Naive thymus-derived CD4-positive, alpha-beta T cell (primary cell): ENCODE measurements at regions not wholly inside any gene's neighbourhood (a gene's known extent, or its start where the extent isn't known, plus 50 kb on each side); places are given as distances from the start of the nearest gene placed in this dataset.

Source experiments
- ATAC-seq: fragments of 150-1000 bp; cut with Tn5 transposase; 2 replicates; pipeline ENCODE4 v1.10.0; 2021; ENCODE audit warnings: mild to moderate bottlenecking, moderate library complexity
- CTCF ChIA-PET: fragments of 350-600 bp; sonication (Branson Sonifier 250); formaldehyde crosslinking; loops from one replicate; lab custom pipeline; 2021; ENCODE audit warnings: antibody characterized with exemption; lab: Charles Lee
- POLR2A ChIA-PET: fragments of 350-600 bp; sonication (Branson Sonifier 250); formaldehyde crosslinking; loops from one replicate; lab custom pipeline; 2021; ENCODE audit warnings: antibody characterized with exemption, inconsistent platforms; lab: Charles Lee
- DNase-seq, 9 donors: peaks; one replicate each; pipeline versions ENCODE4 v3.0.0 to v3.0.0-alpha.2; 2020 to 2022; ENCODE audit warnings: mixed read lengths in 1 of 9
- H3K27ac ChIP-seq: one replicate; pipeline ENCODE4 v1.7.0; 2013; ENCODE audit warnings: mild to moderate bottlenecking, low read depth, low read length, moderate library complexity
- H3K27me3 ChIP-seq, 2 donors: one replicate each; pipeline ENCODE4 v1.7.0; 2013; ENCODE audit warnings: low read length in 2 of 2, mild to moderate bottlenecking in 2 of 2, moderate library complexity in 2 of 2; ENCODE audit not compliant: control insufficient read depth in 2 of 2, insufficient read depth in 2 of 2
- H3K36me3 ChIP-seq, 3 experiments: 1 replicate in 2 of 3; 2 replicates in 1 of 3; pipeline ENCODE4 v1.7.0; 2013; ENCODE audit warnings: low read length in 3 of 3, mild to moderate bottlenecking in 3 of 3, moderate library complexity in 1 of 3; ENCODE audit not compliant: insufficient read depth in 3 of 3, control insufficient read depth in 2 of 3
- H3K4me1 ChIP-seq, 2 donors: one replicate each; pipeline ENCODE4 v1.7.0; 2013; ENCODE audit warnings: low read length in 2 of 2, mild to moderate bottlenecking in 2 of 2, moderate library complexity in 1 of 2; ENCODE audit not compliant: control insufficient read depth in 2 of 2, insufficient read depth in 2 of 2
- H3K4me3 ChIP-seq: 2 replicates; pipeline ENCODE4 v1.7.0; 2013; ENCODE audit warnings: mild to moderate bottlenecking, low read length
- H3K9me3 ChIP-seq, 3 experiments: 1 replicate in 2 of 3; 2 replicates in 1 of 3; pipeline ENCODE4 v1.7.0; 2013; ENCODE audit warnings: low read length in 3 of 3; ENCODE audit not compliant: control insufficient read depth in 2 of 3
- H3K27ac Mint-ChIP-seq, 9 donors: one replicate each; pipeline ENCODE4 v1.8.0; 2020 to 2022; ENCODE audit warnings: mixed read lengths in 9 of 9, mild to moderate bottlenecking in 8 of 9, moderate library complexity in 5 of 9, inconsistent platforms in 2 of 9
- H3K27me3 Mint-ChIP-seq, 5 donors: one replicate each; pipeline ENCODE4 v1.8.0; 2021 to 2022; ENCODE audit warnings: mixed read lengths in 5 of 5, mild to moderate bottlenecking in 1 of 5
- H3K36me3 Mint-ChIP-seq, 5 donors: one replicate each; pipeline ENCODE4 v1.8.0; 2020 to 2022; ENCODE audit warnings: mixed read lengths in 5 of 5, mild to moderate bottlenecking in 3 of 5, inconsistent platforms in 1 of 5
- H3K4me1 Mint-ChIP-seq, 7 donors: one replicate each; pipeline ENCODE4 v1.8.0; 2020 to 2022; ENCODE audit warnings: mixed read lengths in 7 of 7, mild to moderate bottlenecking in 3 of 7, inconsistent platforms in 1 of 7
- H3K4me3 Mint-ChIP-seq, 10 donors: one replicate each; pipeline ENCODE4 v1.8.0; 2020 to 2022; ENCODE audit warnings: mild to moderate bottlenecking in 10 of 10, mixed read lengths in 10 of 10, moderate library complexity in 6 of 10, inconsistent platforms in 2 of 10
- H3K9me3 Mint-ChIP-seq, 11 donors: one replicate each; pipeline ENCODE4 v1.8.0; 2020 to 2022; ENCODE audit warnings: mixed read lengths in 11 of 11, mild to moderate bottlenecking in 4 of 11, inconsistent platforms in 1 of 11, moderate library complexity in 1 of 11
- intact Hi-C, 2 donors: fragments of 100-400 bp; cut with micrococcal nuclease; formaldehyde crosslinking; loops; one replicate each; pipeline ENCODE4 v1.15.1; 2023

- no peaks in the 10 kb centered on the region for H3K36me3 ChIP-seq
- Mint-ChIP-seq H3K27me3 (no peaks in the 10 kb centered on the region), H3K4me3 (no peak overlapping the region), H3K4me1 (peaks cover 0 to 23% (median 6%) of the 10 kb centered on the region in 7 donors), H3K9me3 (no peaks in the 10 kb centered on the region), H3K27ac (no peak overlapping the region), H3K36me3 (peaks cover 0 to 2% (median 0%) of the 10 kb centered on the region in 5 donors)
- no peaks in the 10 kb centered on the region for H3K27me3 ChIP-seq
- ATAC-seq (no peak), DNase-seq (no peak)
- intact Hi-C loops, result no loop called here
- ChIA-PET POLR2A (no interaction called here), CTCF (no interaction called here)
- no peaks in the 10 kb centered on the region for H3K9me3 ChIP-seq
- no peak overlapping the region for H3K4me3 ChIP-seq
- H3K27ac ChIP-seq, result no peak overlapping the region
- no peaks in the 10 kb centered on the region for H3K4me1 ChIP-seq
These were observed 84.9 kb upstream of the GLS start for GRCh38 chr2:190795686-190796085.

- H3K9me3 Mint-ChIP-seq, result no peaks in the 10 kb centered on the region
- POLR2A ChIA-PET, result no interaction called here
- no peaks in the 10 kb centered on the region for H3K36me3 ChIP-seq
- H3K4me3 Mint-ChIP-seq, result no peak overlapping the region
- H3K27me3 Mint-ChIP-seq, result no peaks in the 10 kb centered on the region
- no peaks in the 10 kb centered on the region for H3K9me3 ChIP-seq
- no peaks in the 10 kb centered on the region for H3K4me1 ChIP-seq
- no peak overlapping the region for H3K27ac Mint-ChIP-seq
- no peaks in the 10 kb centered on the region for H3K36me3 Mint-ChIP-seq
- CTCF ChIA-PET, result no interaction called here
- DNase-seq (no peak), ATAC-seq (no peak)
- H3K27me3 ChIP-seq, result no peaks in the 10 kb centered on the region
- peaks cover 0 to 2% (median 0%) of the 10 kb centered on the region in 7 donors for H3K4me1 Mint-ChIP-seq
- no peak overlapping the region for H3K4me3 ChIP-seq
- intact Hi-C loops, result loop anchor here (5.0 to 10.0 kb wide), 5 partner anchors 163 to 1135 kb away; partner anchors contain the start of gene ASNSD1 (in 1 of the 2)
- no peak overlapping the region for H3K27ac ChIP-seq
These were observed 80.6 kb upstream of the GLS start for GRCh38 chr2:190799999-190800398.

- no peak overlapping the region for H3K4me3 Mint-ChIP-seq
- Histone ChIP-seq H3K27me3 (no peaks in the 10 kb centered on the region), H3K36me3 (no peaks in the 10 kb centered on the region), H3K27ac (no peak overlapping the region), H3K9me3 (no peaks in the 10 kb centered on the region), H3K4me1 (no peaks in the 10 kb centered on the region), H3K4me3 (no peak overlapping the region)
- H3K27ac Mint-ChIP-seq, result no peak overlapping the region
- H3K27me3 Mint-ChIP-seq, result no peaks in the 10 kb centered on the region
- peaks cover 0 to 2% (median 0%) of the 10 kb centered on the region in 7 donors for H3K4me1 Mint-ChIP-seq
- no peak for DNase-seq
- ChIA-PET POLR2A (no interaction called here), CTCF (interaction anchor here (1.1 kb wide), 1 partner anchor 18 kb away, joined by 5 read pairs; no protein-coding TSS in a partner anchor)
- H3K36me3 Mint-ChIP-seq, result no peaks in the 10 kb centered on the region
- ATAC-seq, result no peak
- intact Hi-C loops, result loop anchor here (5.0 to 10.0 kb wide), 5 partner anchors 163 to 1136 kb away; partner anchors contain the start of gene ASNSD1 (in 1 of the 2)
- H3K9me3 Mint-ChIP-seq, result no peaks in the 10 kb centered on the region
These were observed 80.1 kb upstream of the GLS start for GRCh38 chr2:190800528-190800927.

GRCh38 chr2:190802129-190802528 lies 78.5 kb upstream of the GLS start:
- Histone ChIP-seq H3K9me3 (no peaks in the 10 kb centered on the region), H3K4me3 (no peak overlapping the region), H3K4me1 (no peaks in the 10 kb centered on the region), H3K27ac (no peak overlapping the region), H3K27me3 (no peaks in the 10 kb centered on the region), H3K36me3 (no peaks in the 10 kb centered on the region)
- Mint-ChIP-seq H3K4me1 (peaks cover 0 to 2% (median 0%) of the 10 kb centered on the region in 7 donors), H3K9me3 (no peaks in the 10 kb centered on the region), H3K36me3 (no peaks in the 10 kb centered on the region), H3K4me3 (no peak overlapping the region), H3K27ac (no peak overlapping the region), H3K27me3 (no peaks in the 10 kb centered on the region)
- no peak for ATAC-seq
- ChIA-PET CTCF (no interaction called here), POLR2A (no interaction called here)
- intact Hi-C loops, result loop anchor here (2.0 to 10.0 kb wide), 6 partner anchors 165 to 1137 kb away; partner anchors contain the start of gene ASNSD1 (in 1 of the 2)
- DNase-seq, result no peak

- intact Hi-C loops, result loop anchor here (2.0 to 10.0 kb wide), 6 partner anchors 165 to 1138 kb away; partner anchors contain the start of gene ASNSD1 (in 1 of the 2)
- ATAC-seq (no peak), DNase-seq (no peak)
- H3K36me3 ChIP-seq, result no peaks in the 10 kb centered on the region
- Mint-ChIP-seq H3K4me1 (peaks cover 0 to 5% (median 0%) of the 10 kb centered on the region in 7 donors), H3K9me3 (no peaks in the 10 kb centered on the region), H3K27ac (no peak overlapping the region), H3K4me3 (no peak overlapping the region), H3K36me3 (no peaks in the 10 kb centered on the region), H3K27me3 (no peaks in the 10 kb centered on the region)
- no peaks in the 10 kb centered on the region for H3K27me3 ChIP-seq
- no peaks in the 10 kb centered on the region for H3K4me1 ChIP-seq
- H3K27ac ChIP-seq, result no peak overlapping the region
- H3K9me3 ChIP-seq, result no peaks in the 10 kb centered on the region
- ChIA-PET CTCF (no interaction called here), POLR2A (no interaction called here)
- H3K4me3 ChIP-seq, result no peak overlapping the region
These were observed 77.9 kb upstream of the GLS start for GRCh38 chr2:190802626-190803209.

GRCh38 chr2:190804182-190804795 lies 76.3 kb upstream of the GLS start:
- intact Hi-C loops, result loop anchor here (1.0 to 10.0 kb wide), 7 partner anchors 167 to 1139 kb away; partner anchors contain the start of gene ASNSD1 (in 1 of the 2)
- H3K9me3 Mint-ChIP-seq, result peaks cover 0 to 2% (median 0%) of the 10 kb centered on the region in 11 donors
- H3K27me3 ChIP-seq, result no peaks in the 10 kb centered on the region
- no peaks in the 10 kb centered on the region for H3K27me3 Mint-ChIP-seq
- no peak overlapping the region for H3K27ac Mint-ChIP-seq
- no peak overlapping the region for H3K27ac ChIP-seq
- no peak overlapping the region for H3K4me3 ChIP-seq
- peaks cover 0 to 9% (median 0%) of the 10 kb centered on the region in 7 donors for H3K4me1 Mint-ChIP-seq
- no peaks in the 10 kb centered on the region for H3K4me1 ChIP-seq
- POLR2A ChIA-PET, result no interaction called here
- ATAC-seq (no peak), DNase-seq (peak in 5 of 9 donors; percentile 6 to 19 (median 13))
- H3K36me3 Mint-ChIP-seq, result no peaks in the 10 kb centered on the region
- H3K4me3 Mint-ChIP-seq, result no peak overlapping the region
- CTCF ChIA-PET, result interaction anchor here (0.7 kb wide), 1 partner anchor 427 kb away, joined by 3 read pairs; no protein-coding TSS in a partner anchor
- H3K36me3 ChIP-seq, result no peaks in the 10 kb centered on the region
- H3K9me3 ChIP-seq, result no peaks in the 10 kb centered on the region
